ENCODE measurements at regions not wholly inside any gene's neighbourhood (a gene's known extent, or its start where the extent isn't known, plus 50 kb on each side); places are given as distances from the start of the nearest gene placed in this dataset.

GRCh38 chr18:64589000-64589399, 440.1 kb upstream of the LINC00305 start:
- no peaks in the 10 kb centered on the region for H3K27me3 ChIP-seq (ENCODE audit: control insufficient read depth in 1 of 2, insufficient read depth in 2 of 2, low read length in 2 of 2)
- no peaks in the 10 kb centered on the region for H3K9me3 ChIP-seq (ENCODE audit: low read length)
- no peak overlapping the region for H3K27ac ChIP-seq (ENCODE audit: low read depth, low read length)
- H3K36me3 ChIP-seq (ENCODE audit: insufficient read depth, low read length), result no peaks in the 10 kb centered on the region
- H3K9ac ChIP-seq (ENCODE audit: low read length), result no peak overlapping the region
- no peaks in the 10 kb centered on the region for H3K4me1 ChIP-seq (ENCODE audit: insufficient read depth, low read length)
- no peak overlapping the region for H3K4me3 ChIP-seq (ENCODE audit: low read depth in 1 of 2, low read length in 2 of 2)

- H3K27ac ChIP-seq (ENCODE audit: low read depth, low read length), result no peak overlapping the region
- no peak overlapping the region for H3K4me3 ChIP-seq (ENCODE audit: low read depth in 1 of 2, low read length in 2 of 2)
- H3K36me3 ChIP-seq (ENCODE audit: insufficient read depth, low read length), result no peaks in the 10 kb centered on the region
- no peaks in the 10 kb centered on the region for H3K4me1 ChIP-seq (ENCODE audit: insufficient read depth, low read length)
- H3K27me3 ChIP-seq (ENCODE audit: control insufficient read depth in 1 of 2, insufficient read depth in 2 of 2, low read length in 2 of 2), result no peaks in the 10 kb centered on the region
- H3K9ac ChIP-seq (ENCODE audit: low read length), result no peak overlapping the region
- no peaks in the 10 kb centered on the region for H3K9me3 ChIP-seq (ENCODE audit: low read length)
Measured at GRCh38 chr18:64566456-64566855, 417.6 kb upstream of the LINC00305 start.

GRCh38 chr18:64562651-64563050, 413.8 kb upstream of the LINC00305 start:
- H3K4me1 ChIP-seq (ENCODE audit: insufficient read depth, low read length), result no peaks in the 10 kb centered on the region
- no peaks in the 10 kb centered on the region for H3K27me3 ChIP-seq (ENCODE audit: control insufficient read depth in 1 of 2, insufficient read depth in 2 of 2, low read length in 2 of 2)
- no peaks in the 10 kb centered on the region for H3K9me3 ChIP-seq (ENCODE audit: low read length)
- H3K36me3 ChIP-seq (ENCODE audit: insufficient read depth, low read length), result no peaks in the 10 kb centered on the region
- no peak overlapping the region for H3K9ac ChIP-seq (ENCODE audit: low read length)
- H3K27ac ChIP-seq (ENCODE audit: low read depth, low read length), result no peak overlapping the region
- H3K4me3 ChIP-seq (ENCODE audit: low read depth in 1 of 2, low read length in 2 of 2), result no peak overlapping the region

- H3K4me3 ChIP-seq (ENCODE audit: low read depth in 1 of 2, low read length in 2 of 2), result no peak overlapping the region
- no peaks in the 10 kb centered on the region for H3K4me1 ChIP-seq (ENCODE audit: insufficient read depth, low read length)
- H3K27me3 ChIP-seq (ENCODE audit: control insufficient read depth in 1 of 2, insufficient read depth in 2 of 2, low read length in 2 of 2), result no peaks in the 10 kb centered on the region
- H3K9me3 ChIP-seq (ENCODE audit: low read length), result no peaks in the 10 kb centered on the region
- no peaks in the 10 kb centered on the region for H3K36me3 ChIP-seq (ENCODE audit: insufficient read depth, low read length)
- no peak overlapping the region for H3K9ac ChIP-seq (ENCODE audit: low read length)
- no peak overlapping the region for H3K27ac ChIP-seq (ENCODE audit: low read depth, low read length)
Measured at GRCh38 chr18:64546451-64546850, 397.6 kb upstream of the LINC00305 start.

GRCh38 chr18:64539847-64540246, 391.0 kb upstream of the LINC00305 start:
- H3K27me3 ChIP-seq (ENCODE audit: control insufficient read depth in 1 of 2, insufficient read depth in 2 of 2, low read length in 2 of 2), result no peaks in the 10 kb centered on the region
- H3K36me3 ChIP-seq (ENCODE audit: insufficient read depth, low read length), result no peaks in the 10 kb centered on the region
- no peak overlapping the region for H3K27ac ChIP-seq (ENCODE audit: low read depth, low read length)
- H3K4me1 ChIP-seq (ENCODE audit: insufficient read depth, low read length), result no peaks in the 10 kb centered on the region
- H3K9me3 ChIP-seq (ENCODE audit: low read length), result no peaks in the 10 kb centered on the region
- H3K9ac ChIP-seq (ENCODE audit: low read length), result no peak overlapping the region
- no peak overlapping the region for H3K4me3 ChIP-seq (ENCODE audit: low read depth in 1 of 2, low read length in 2 of 2)

- H3K9ac ChIP-seq (ENCODE audit: low read length), result no peak overlapping the region
- no peak overlapping the region for H3K4me3 ChIP-seq (ENCODE audit: low read depth in 1 of 2, low read length in 2 of 2)
- H3K27me3 ChIP-seq (ENCODE audit: control insufficient read depth in 1 of 2, insufficient read depth in 2 of 2, low read length in 2 of 2), result no peaks in the 10 kb centered on the region
- H3K36me3 ChIP-seq (ENCODE audit: insufficient read depth, low read length), result no peaks in the 10 kb centered on the region
- no peak overlapping the region for H3K27ac ChIP-seq (ENCODE audit: low read depth, low read length)
- no peaks in the 10 kb centered on the region for H3K9me3 ChIP-seq (ENCODE audit: low read length)
- no peaks in the 10 kb centered on the region for H3K4me1 ChIP-seq (ENCODE audit: insufficient read depth, low read length)
Measured at GRCh38 chr18:64528646-64529045, 379.8 kb upstream of the LINC00305 start.

GRCh38 chr18:64519201-64519600, 370.3 kb upstream of the LINC00305 start:
- Histone ChIP-seq H3K9me3 (ENCODE audit: low read length) (no peaks in the 10 kb centered on the region), H3K4me3 (ENCODE audit: low read depth in 1 of 2, low read length in 2 of 2) (no peak overlapping the region), H3K36me3 (ENCODE audit: insufficient read depth, low read length) (no peaks in the 10 kb centered on the region), H3K27me3 (ENCODE audit: control insufficient read depth in 1 of 2, insufficient read depth in 2 of 2, low read length in 2 of 2) (no peaks in the 10 kb centered on the region), H3K27ac (ENCODE audit: low read depth, low read length) (no peak overlapping the region), H3K9ac (ENCODE audit: low read length) (no peak overlapping the region), H3K4me1 (ENCODE audit: insufficient read depth, low read length) (no peaks in the 10 kb centered on the region)

- H3K9ac ChIP-seq (ENCODE audit: low read length), result no peak overlapping the region
- H3K36me3 ChIP-seq (ENCODE audit: insufficient read depth, low read length), result no peaks in the 10 kb centered on the region
- no peaks in the 10 kb centered on the region for H3K9me3 ChIP-seq (ENCODE audit: low read length)
Measured at GRCh38 chr18:64518191-64518590, 369.3 kb upstream of the LINC00305 start.

GRCh38 chr18:64513401-64513800, 364.5 kb upstream of the LINC00305 start:
- no peak overlapping the region for H3K4me3 ChIP-seq (ENCODE audit: low read depth in 1 of 2, low read length in 2 of 2)
- H3K27ac ChIP-seq (ENCODE audit: low read depth, low read length), result no peak overlapping the region
- no peaks in the 10 kb centered on the region for H3K27me3 ChIP-seq (ENCODE audit: control insufficient read depth in 1 of 2, insufficient read depth in 2 of 2, low read length in 2 of 2)
- no peak overlapping the region for H3K9ac ChIP-seq (ENCODE audit: low read length)
- no peaks in the 10 kb centered on the region for H3K9me3 ChIP-seq (ENCODE audit: low read length)
- H3K36me3 ChIP-seq (ENCODE audit: insufficient read depth, low read length), result no peaks in the 10 kb centered on the region
- H3K4me1 ChIP-seq (ENCODE audit: insufficient read depth, low read length), result no peaks in the 10 kb centered on the region

More at GRCh38 chr18:64518191-64518590, 369.3 kb upstream of the LINC00305 start:
- Histone ChIP-seq H3K27ac (ENCODE audit: low read depth, low read length) (no peak overlapping the region), H3K4me1 (ENCODE audit: insufficient read depth, low read length) (no peaks in the 10 kb centered on the region), H3K4me3 (ENCODE audit: low read depth in 1 of 2, low read length in 2 of 2) (no peak overlapping the region), H3K27me3 (ENCODE audit: control insufficient read depth in 1 of 2, insufficient read depth in 2 of 2, low read length in 2 of 2) (no peaks in the 10 kb centered on the region)

GRCh38 chr18:64490207-64490606, 341.3 kb upstream of the LINC00305 start:
- no peak overlapping the region for H3K27ac ChIP-seq (ENCODE audit: low read depth, low read length)
- H3K27me3 ChIP-seq (ENCODE audit: control insufficient read depth in 1 of 2, insufficient read depth in 2 of 2, low read length in 2 of 2), result no peaks in the 10 kb centered on the region
- no peak overlapping the region for H3K9ac ChIP-seq (ENCODE audit: low read length)
- H3K4me3 ChIP-seq (ENCODE audit: low read depth in 1 of 2, low read length in 2 of 2), result no peak overlapping the region
- H3K9me3 ChIP-seq (ENCODE audit: low read length), result no peaks in the 10 kb centered on the region
- H3K36me3 ChIP-seq (ENCODE audit: insufficient read depth, low read length), result no peaks in the 10 kb centered on the region
- no peaks in the 10 kb centered on the region for H3K4me1 ChIP-seq (ENCODE audit: insufficient read depth, low read length)

- Histone ChIP-seq H3K36me3 (ENCODE audit: insufficient read depth, low read length) (no peaks in the 10 kb centered on the region), H3K9ac (ENCODE audit: low read length) (no peak overlapping the region), H3K4me3 (ENCODE audit: low read depth in 1 of 2, low read length in 2 of 2) (no peak overlapping the region), H3K9me3 (ENCODE audit: low read length) (no peaks in the 10 kb centered on the region), H3K27ac (ENCODE audit: low read depth, low read length) (no peak overlapping the region), H3K27me3 (ENCODE audit: control insufficient read depth in 1 of 2, insufficient read depth in 2 of 2, low read length in 2 of 2) (no peaks in the 10 kb centered on the region), H3K4me1 (ENCODE audit: insufficient read depth, low read length) (no peaks in the 10 kb centered on the region)
Measured at GRCh38 chr18:64488698-64489097, 339.8 kb upstream of the LINC00305 start.

- no peak overlapping the region for H3K9ac ChIP-seq (ENCODE audit: low read length)
- H3K4me3 ChIP-seq (ENCODE audit: low read depth in 1 of 2, low read length in 2 of 2), result no peak overlapping the region
- no peaks in the 10 kb centered on the region for H3K4me1 ChIP-seq (ENCODE audit: insufficient read depth, low read length)
- no peak overlapping the region for H3K27ac ChIP-seq (ENCODE audit: low read depth, low read length)
- H3K36me3 ChIP-seq (ENCODE audit: insufficient read depth, low read length), result no peaks in the 10 kb centered on the region
- no peaks in the 10 kb centered on the region for H3K9me3 ChIP-seq (ENCODE audit: low read length)
- H3K27me3 ChIP-seq (ENCODE audit: control insufficient read depth in 1 of 2, insufficient read depth in 2 of 2, low read length in 2 of 2), result no peaks in the 10 kb centered on the region
Measured at GRCh38 chr18:64474773-64475172, 325.9 kb upstream of the LINC00305 start.

Data from muscle layer of colon (tissue), 2 donors.